SH-SY5Y (cell line): ENCODE measurements at regions not wholly inside any gene's neighbourhood (a gene's known extent, or its start where the extent isn't known, plus 50 kb on each side); places are given as distances from the start of the nearest gene placed in this dataset.

Experiments
- GATA2 ChIP-seq: IDR thresholded peaks from 2 replicates; pipeline ENCODE4 v1.6.1; 2011; ENCODE audit warnings: mild to moderate bottlenecking, low read depth, low read length
- GATA3 ChIP-seq: IDR thresholded peaks from 2 replicates; pipeline ENCODE4 v1.6.1; 2011; ENCODE audit warnings: low read depth, mild to moderate bottlenecking, low read length, moderate library complexity

- TF ChIP-seq GATA3 (no peak), GATA2 (no peak)
Measured at GRCh38 chr10:2387672-2388071, 650.3 kb upstream of the ADARB2 start.

- TF ChIP-seq GATA3, result no peak
- no peak for TF ChIP-seq GATA2
Measured at GRCh38 chr10:2387261-2387660, 649.9 kb upstream of the ADARB2 start.

- no peak for TF ChIP-seq GATA2
- no peak for TF ChIP-seq GATA3
Measured at GRCh38 chr10:2380218-2380617, 642.9 kb upstream of the ADARB2 start.

- TF ChIP-seq GATA3 (no peak), GATA2 (no peak)
Measured at GRCh38 chr10:2367083-2367482, 629.8 kb upstream of the ADARB2 start.

GRCh38 chr10:2366264-2366931 is 629.1 kb upstream of the ADARB2 start:
- TF ChIP-seq GATA3 (no peak), GATA2 (no peak)

GRCh38 chr10:2362331-2362730 is 625.0 kb upstream of the ADARB2 start:
- TF ChIP-seq GATA2 (no peak), GATA3 (no peak)

- TF ChIP-seq GATA2, result no peak
Measured at GRCh38 chr10:2358586-2358985, 621.3 kb upstream of the ADARB2 start.

- TF ChIP-seq GATA3 (no peak), GATA2 (no peak)
Measured at GRCh38 chr10:2356670-2357069, 619.3 kb upstream of the ADARB2 start.

- TF ChIP-seq GATA2, result no peak
Measured at GRCh38 chr10:2351566-2351965, 614.2 kb upstream of the ADARB2 start.

- TF ChIP-seq GATA2 (no peak), GATA3 (no peak)
Measured at GRCh38 chr10:2342206-2342605, 604.9 kb upstream of the ADARB2 start.

- TF ChIP-seq GATA2 (peak; percentile 43; the same call in 1 of the 2 replicates), GATA3 (no peak)
Measured at GRCh38 chr10:2340831-2341647, 603.7 kb upstream of the ADARB2 start.

GRCh38 chr10:2335626-2336025 is 598.3 kb upstream of the ADARB2 start:
- TF ChIP-seq GATA2, result no peak
- TF ChIP-seq GATA3, result no peak

GRCh38 chr10:2334575-2334974 is 597.2 kb upstream of the ADARB2 start:
- peak; percentile 64 for TF ChIP-seq GATA2
- no peak for TF ChIP-seq GATA3

GRCh38 chr10:2329082-2329481 is 591.8 kb upstream of the ADARB2 start:
- TF ChIP-seq GATA3 (no peak), GATA2 (no peak)

GRCh38 chr10:2326411-2326810 is 589.1 kb upstream of the ADARB2 start:
- TF ChIP-seq GATA3 (no peak), GATA2 (no peak)

GRCh38 chr10:2306081-2306480 is 568.8 kb upstream of the ADARB2 start:
- no peak for TF ChIP-seq GATA2
- no peak for TF ChIP-seq GATA3
